ENCODE measurements at regions not wholly inside any gene's neighbourhood (a gene's known extent, or its start where the extent isn't known, plus 50 kb on each side); places are given as distances from the start of the nearest gene placed in this dataset.

- peaks cover 1 to 3% (median 2%) of the 10 kb centered on the region in 3 experiments; a peak in 2 of 7 replicates for H3K36me3 Mint-ChIP-seq (ENCODE audit: insufficient read depth in 1 of 3, low read depth in 3 of 3)
- H4K20me1 ChIP-seq (ENCODE audit: control insufficient read depth, insufficient read depth, insufficient read length) = no peaks in the 10 kb centered on the region
- no peak overlapping the region for H3K23ac ChIP-seq (ENCODE audit: insufficient read length, low read depth, low read length)
- H3K27me3 Mint-ChIP-seq (ENCODE audit: low read depth) = no peaks in the 10 kb centered on the region; the same call in 1 of the 2 replicates
- H4K91ac ChIP-seq (ENCODE audit: insufficient read length, low read depth, low read length) = no peak overlapping the region
- no peak overlapping the region for H2BK5ac ChIP-seq (ENCODE audit: insufficient read length, low read length)
- H4K5ac ChIP-seq (ENCODE audit: insufficient read length, low read depth, low read length) = no peak overlapping the region
- no peaks in the 10 kb centered on the region for H3K9me3 ChIP-seq (ENCODE audit: control insufficient read depth, low read depth, low read length)
- no peak overlapping the region for H2BK120ac ChIP-seq (ENCODE audit: low read depth, low read length, poor library complexity, severe bottlenecking)
- no peak overlapping the region for H3T11ph ChIP-seq (ENCODE audit: low read length)
- no CpG with 5 or more reads among the region's 1 CpG for WGBS (ENCODE audit: extremely low coverage, insufficient read length, low lambda C conversion rate)
- H3K4ac ChIP-seq (ENCODE audit: low read depth, low read length) = no peak overlapping the region
- no peak overlapping the region for H3K18ac ChIP-seq (ENCODE audit: insufficient read length, low read depth, low read length)
- H3K9me3 Mint-ChIP-seq = peaks cover 0 to 2% of the 10 kb centered on the region in 2 experiments; a peak in 1 of 5 replicates
- H3K4me1 Mint-ChIP-seq = peaks cover 0 to 3% of the 10 kb centered on the region in 2 experiments; a peak in 1 of 4 replicates
- no peak overlapping the region for H3K4me3 Mint-ChIP-seq
- H3K14ac ChIP-seq (ENCODE audit: insufficient read depth, low read length) = no peak overlapping the region
- H2BK20ac ChIP-seq (ENCODE audit: low read depth, low read length, poor library complexity, severe bottlenecking) = no peak overlapping the region
- no peak for DNase-seq
- no peak overlapping the region for H3K27ac ChIP-seq (ENCODE audit: insufficient read length, low read depth, low read length)
- H3K79me2 ChIP-seq (ENCODE audit: insufficient read depth, low read length) = no peaks in the 10 kb centered on the region
- H3K27me3 ChIP-seq (ENCODE audit: insufficient read depth, low read length) = no peaks in the 10 kb centered on the region
- H4K8ac ChIP-seq (replicated peaks; ENCODE audit: insufficient read length, low read depth, low read length) = no peak overlapping the region
- no peak overlapping the region for H3K9ac ChIP-seq (ENCODE audit: extremely low read depth, insufficient read length, low read length)
- H3K56ac ChIP-seq (ENCODE audit: insufficient read length, low read depth, low read length) = no peak overlapping the region
- H3K79me1 ChIP-seq (ENCODE audit: insufficient read depth, low read depth, low read length, poor library complexity, severe bottlenecking) = no peaks in the 10 kb centered on the region
- no peak overlapping the region for H2AFZ ChIP-seq (ENCODE audit: low read length)
- no peaks in the 10 kb centered on the region for H3K23me2 ChIP-seq (ENCODE audit: insufficient read length, low read depth, low read length, poor library complexity, severe bottlenecking)
- no peak overlapping the region for H2AK5ac ChIP-seq (ENCODE audit: insufficient read length, low read length)
- H2BK12ac ChIP-seq (ENCODE audit: insufficient read length, low read depth, low read length) = no peak overlapping the region
- no peak for TF ChIP-seq CTCF (conservative IDR thresholded peaks at IDR 0.05)
- no peak overlapping the region for H3K4me2 ChIP-seq (ENCODE audit: insufficient read depth, insufficient read length, low read length)
- no peak overlapping the region for H3K27ac Mint-ChIP-seq
- no peak overlapping the region for H2BK15ac ChIP-seq (ENCODE audit: low read depth, low read length)
- no peaks in the 10 kb centered on the region; the same call in 1 of the 2 replicates for H3K4me1 ChIP-seq (ENCODE audit: insufficient read depth, low read length)
Observed at GRCh38 chr7:42611961-42612360, 299.9 kb downstream of the C7orf25 start.
